ENCODE measurements at regions not wholly inside any gene's neighbourhood (a gene's known extent, or its start where the extent isn't known, plus 50 kb on each side); places are given as distances from the start of the nearest gene placed in this dataset.
"Not testable (repeated sequence)": the region's sequence is repeated elsewhere in the genome, so short reads cannot be mapped to it uniquely, and the experiment has no call there.

GRCh38 chr13:99733346-99733745, 232.1 kb downstream of the TM9SF2 start:
- no peak for DNase-seq

GRCh38 chr13:99731747-99732146, 230.5 kb downstream of the TM9SF2 start:
- no peak for DNase-seq

GRCh38 chr13:99730403-99730802, 229.1 kb downstream of the TM9SF2 start:
- DNase-seq: no peak

- no peak for DNase-seq
These were observed 228.5 kb downstream of the TM9SF2 start for GRCh38 chr13:99729745-99730144.

- not testable (repeated sequence) for DNase-seq
These were observed 226.4 kb downstream of the TM9SF2 start for GRCh38 chr13:99727651-99728050.

- no peak for DNase-seq
These were observed 225.1 kb downstream of the TM9SF2 start for GRCh38 chr13:99726282-99726894.

GRCh38 chr13:99725644-99726043, 224.4 kb downstream of the TM9SF2 start:
- no peak for DNase-seq

- DNase-seq: no peak
These were observed 223.6 kb downstream of the TM9SF2 start for GRCh38 chr13:99724633-99725517.

- DNase-seq: no peak
These were observed 222.6 kb downstream of the TM9SF2 start for GRCh38 chr13:99723878-99724277.

- peak; percentile 31 for DNase-seq
These were observed 221.7 kb downstream of the TM9SF2 start for GRCh38 chr13:99722931-99723330.

- no peak for DNase-seq
These were observed 221.1 kb downstream of the TM9SF2 start for GRCh38 chr13:99722338-99722818.

- no peak for DNase-seq
These were observed 220.5 kb downstream of the TM9SF2 start for GRCh38 chr13:99721606-99722337.

GRCh38 chr13:99717959-99718674, 216.8 kb downstream of the TM9SF2 start:
- no peak for DNase-seq

- no peak for DNase-seq
These were observed 207.9 kb downstream of the TM9SF2 start for GRCh38 chr13:99709134-99709533.

GRCh38 chr13:99704390-99704789, 203.1 kb downstream of the TM9SF2 start:
- peak; percentile 95 for DNase-seq

- DNase-seq: no peak
These were observed 202.6 kb downstream of the TM9SF2 start for GRCh38 chr13:99703908-99704307.

GRCh38 chr13:99702687-99703319, 201.5 kb downstream of the TM9SF2 start:
- peak; percentile 89 for DNase-seq

GRCh38 chr13:99700468-99700867, 199.2 kb downstream of the TM9SF2 start:
- DNase-seq: no peak

GRCh38 chr13:99698816-99699099, 197.5 kb downstream of the TM9SF2 start:
- DNase-seq: no peak

GRCh38 chr13:99698010-99698815, 196.9 kb downstream of the TM9SF2 start:
- no peak for DNase-seq

GRCh38 chr13:99695857-99696256, 194.6 kb downstream of the TM9SF2 start:
- no peak for DNase-seq
